ENCODE measurements at regions not wholly inside any gene's neighbourhood (a gene's known extent, or its start where the extent isn't known, plus 50 kb on each side); places are given as distances from the start of the nearest gene placed in this dataset.

DNA sequence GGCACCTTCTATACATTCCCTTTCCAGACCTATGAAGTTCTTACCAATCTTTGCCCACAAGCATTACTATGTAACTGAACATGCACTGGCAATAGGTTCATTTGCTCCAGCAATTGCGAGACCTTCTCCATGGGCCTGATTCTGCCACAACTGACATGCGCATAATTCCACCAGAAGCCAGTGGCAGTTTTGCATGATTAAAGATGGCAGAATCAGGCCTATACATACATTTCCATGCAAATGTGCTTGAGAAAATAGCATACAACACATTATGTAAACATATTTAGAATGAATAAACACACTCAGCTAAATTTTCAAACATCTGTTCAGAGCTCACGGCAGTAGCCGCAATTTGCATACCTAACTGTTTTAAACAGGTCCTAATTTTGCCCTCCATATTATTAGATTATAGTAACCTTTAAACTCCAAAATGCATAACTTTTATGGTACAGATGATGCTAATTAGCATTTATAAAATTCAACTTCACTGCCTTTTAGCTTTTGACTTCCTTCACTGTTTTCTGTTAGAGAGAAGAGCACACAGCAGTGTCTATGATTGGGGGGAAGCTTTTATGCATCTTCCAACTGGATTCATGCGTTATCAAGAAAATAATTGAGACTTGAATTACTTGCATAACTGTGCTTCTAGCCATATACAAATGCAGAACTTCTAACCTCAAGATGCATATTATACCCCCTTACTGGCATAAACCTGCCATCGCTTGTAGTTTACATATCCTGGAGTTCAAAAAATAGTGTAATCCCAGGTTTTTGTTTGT lies 155.3 kb upstream of the CDH19 start:
- TF ChIP-seq, protein P1, sequence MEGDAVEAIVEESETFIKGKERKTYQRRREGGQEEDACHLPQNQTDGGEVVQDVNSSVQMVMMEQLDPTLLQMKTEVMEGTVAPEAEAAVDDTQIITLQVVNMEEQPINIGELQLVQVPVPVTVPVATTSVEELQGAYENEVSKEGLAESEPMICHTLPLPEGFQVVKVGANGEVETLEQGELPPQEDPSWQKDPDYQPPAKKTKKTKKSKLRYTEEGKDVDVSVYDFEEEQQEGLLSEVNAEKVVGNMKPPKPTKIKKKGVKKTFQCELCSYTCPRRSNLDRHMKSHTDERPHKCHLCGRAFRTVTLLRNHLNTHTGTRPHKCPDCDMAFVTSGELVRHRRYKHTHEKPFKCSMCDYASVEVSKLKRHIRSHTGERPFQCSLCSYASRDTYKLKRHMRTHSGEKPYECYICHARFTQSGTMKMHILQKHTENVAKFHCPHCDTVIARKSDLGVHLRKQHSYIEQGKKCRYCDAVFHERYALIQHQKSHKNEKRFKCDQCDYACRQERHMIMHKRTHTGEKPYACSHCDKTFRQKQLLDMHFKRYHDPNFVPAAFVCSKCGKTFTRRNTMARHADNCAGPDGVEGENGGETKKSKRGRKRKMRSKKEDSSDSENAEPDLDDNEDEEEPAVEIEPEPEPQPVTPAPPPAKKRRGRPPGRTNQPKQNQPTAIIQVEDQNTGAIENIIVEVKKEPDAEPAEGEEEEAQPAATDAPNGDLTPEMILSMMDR (IDR thresholded peaks at IDR 0.05; ENCODE audit: poor library complexity), result no peak
- TF ChIP-seq EZH2 (IDR thresholded peaks at IDR 0.05; ENCODE audit: borderline replicate concordance), result no peak

All from hepatocyte (in vitro differentiated cells).